HCT116 (cell line): ENCODE measurements at regions not wholly inside any gene's neighbourhood (a gene's known extent, or its start where the extent isn't known, plus 50 kb on each side); places are given as distances from the start of the nearest gene placed in this dataset.
A peak's percentile ranks its signal among the peaks of the same experiment; 100 is the strongest.

ENCODE experiments used
- ATAC-seq: fragments of 200-7000 bp; cut with Tn5 transposase; 2 replicates; pipeline ENCODE4 v1.9.1; 2020; ENCODE audit warnings: mild to moderate bottlenecking, moderate library complexity
- BruUV-seq: library from RNA; stranded (reverse); fragments of 400-500 nt; replicated peaks from 2 replicates; lab custom pipeline; 2021; lab: Mats Ljungman, UMichigan
- CTCF ChIA-PET: fragments of 300-600 bp; sonication (Branson Sonifier 250); formaldehyde crosslinking; loops from one replicate; lab custom pipeline; 2021; ENCODE audit warnings: antibody characterized with exemption; lab: Charles Lee
- POLR2A ChIA-PET: fragments of 300-600, 350-600 bp; sonication (Branson Sonifier 250); formaldehyde crosslinking; loops from one replicate; lab custom pipeline; 2021; ENCODE audit warnings: antibody characterized with exemption; lab: Charles Lee
- RAD21 ChIA-PET, 2 experiments: fragments of 300-600 bp; sonication (Branson Sonifier 250); formaldehyde crosslinking; loops; one replicate each; lab custom pipeline; 2023; ENCODE audit warnings: low total read pairs in 2 of 2; ENCODE audit not compliant: uncharacterized antibody in 2 of 2, unreplicated experiment in 2 of 2, low non-redundant PET in 1 of 2; lab: Charles Lee
- DNase-seq: peaks from one replicate; pipeline ENCODE4 v3.0.0-alpha.2; 2010; ENCODE audit warnings: low read depth, low spot score
- H2AFZ ChIP-seq: fragments of 200-600 bp; shearing (Covaris generic), sonication (generic); 2 replicates; pipeline ENCODE4 v1.6.1; 2017; ENCODE audit warnings: low read depth, mixed run types, mixed read lengths, antibody characterized with exemption, low read length; ENCODE audit not compliant: poor library complexity, severe bottlenecking
- H3K27ac ChIP-seq: 2 replicates; pipeline ENCODE4 v1.5.1; 2012; ENCODE audit warnings: low read depth, low read length
- H3K27me3 ChIP-seq: fragments of 200-600 bp; sonication (generic); 2 replicates; pipeline ENCODE4 v1.6.1; 2016; ENCODE audit warnings: mixed run types, low read length, mixed read lengths; ENCODE audit not compliant: insufficient read depth
- H3K36me3 ChIP-seq, 2 experiments: fragments of 200-500 bp in 1 of 2; fragments of 200-600 bp in 1 of 2; sonication (Bioruptor generic) in 1 of 2; sonication (generic) in 1 of 2; 2 replicates each; pipeline versions ENCODE4 v1.5.1 to v1.6.1; 2014 to 2016; ENCODE audit warnings: low read length in 2 of 2, inconsistent platforms in 1 of 2, mixed read lengths in 1 of 2, mixed run types in 1 of 2; ENCODE audit not compliant: insufficient read depth in 2 of 2, control insufficient read depth in 1 of 2
- H3K4me1 ChIP-seq, 2 experiments: fragments of 200-600 bp in 1 of 2; sonication (generic) in 1 of 2; 2 replicates each; pipeline versions ENCODE4 v1.5.1 to v1.6.1; 2012 to 2017; ENCODE audit warnings: low read length in 2 of 2, inconsistent platforms in 1 of 2, mild to moderate bottlenecking in 1 of 2, mixed read lengths in 1 of 2, mixed run types in 1 of 2, moderate library complexity in 1 of 2; ENCODE audit not compliant: insufficient read depth in 2 of 2, control insufficient read depth in 1 of 2
- H3K4me2 ChIP-seq: fragments of 200-600 bp; sonication (generic); 2 replicates; pipeline ENCODE4 v1.6.1; 2017; ENCODE audit warnings: mixed run types, low read length, mixed read lengths
- H3K4me3 ChIP-seq, 2 experiments: fragments of 200-600 bp in 1 of 2; sonication (generic) in 1 of 2; replicated peaks in 1 of 2; 2 replicates each; pipeline ENCODE4 v1.5.1; 2011 to 2016; ENCODE audit warnings: low read length in 2 of 2, control low read depth in 1 of 2, low read depth in 1 of 2, mild to moderate bottlenecking in 1 of 2, mixed read lengths in 1 of 2, mixed run types in 1 of 2
- H3K79me2 ChIP-seq: fragments of 200-600 bp; sonication (generic); 2 replicates; pipeline ENCODE4 v1.6.1; 2017; ENCODE audit warnings: mild to moderate bottlenecking, mixed run types, low read length, moderate library complexity, mixed read lengths; ENCODE audit not compliant: insufficient read depth
- H3K9ac ChIP-seq: fragments of 200-600 bp; sonication (generic); 2 replicates; pipeline ENCODE4 v1.6.1; 2016; ENCODE audit warnings: low read length, mixed read lengths
- H3K9me2 ChIP-seq: fragments of 200-600 bp; sonication (generic), shearing (Covaris generic); 2 replicates; pipeline ENCODE4 v1.6.1; 2017; ENCODE audit warnings: mixed run types, mild to moderate bottlenecking, moderate library complexity; ENCODE audit not compliant: insufficient read depth
- H3K9me3 ChIP-seq, 2 experiments: fragments of 200-500 bp in 1 of 2; fragments of 200-600 bp in 1 of 2; sonication (Bioruptor generic) in 1 of 2; sonication (generic) in 1 of 2; 2 replicates each; pipeline ENCODE4 v1.6.1; 2014 to 2017; ENCODE audit warnings: low read length in 2 of 2, mixed read lengths in 2 of 2, inconsistent platforms in 1 of 2, low read depth in 1 of 2, mild to moderate bottlenecking in 1 of 2, mixed run types in 1 of 2, moderate library complexity in 1 of 2; ENCODE audit not compliant: control insufficient read depth in 1 of 2, insufficient read depth in 1 of 2
- H4K20me1 ChIP-seq: fragments of 200-600 bp; sonication (generic), shearing (Covaris generic); 2 replicates; pipeline ENCODE4 v1.6.1; 2017; ENCODE audit warnings: mixed run types, mild to moderate bottlenecking, moderate library complexity; ENCODE audit not compliant: insufficient read depth
- ATF3 ChIP-seq: IDR thresholded peaks from 2 replicates; pipeline ENCODE4 v1.6.1; 2012
- CBX3 ChIP-seq: IDR thresholded peaks from 2 replicates; pipeline ENCODE4 v1.6.1; 2012; ENCODE audit warnings: low read depth
- CTCF ChIP-seq, 3 experiments: fragments of 200-600 bp in 1 of 3; sonication (generic) in 1 of 3; IDR thresholded peaks in 2 of 3; conservative IDR thresholded peaks in 1 of 3; 2 replicates each; pipeline ENCODE4 v1.5.1; 2012 to 2017; ENCODE audit warnings: low read depth in 2 of 3, low read length in 2 of 3, antibody characterized with exemption in 1 of 3, borderline replicate concordance in 1 of 3, control low read depth in 1 of 3, mild to moderate bottlenecking in 1 of 3, mixed read lengths in 1 of 3, mixed run types in 1 of 3, moderate library complexity in 1 of 3; ENCODE audit not compliant: insufficient read depth in 1 of 3
- EGR1 ChIP-seq: IDR thresholded peaks from 2 replicates; pipeline ENCODE4 v1.6.1; 2012; ENCODE audit warnings: low read depth
- ELF1 ChIP-seq: IDR thresholded peaks from 2 replicates; pipeline ENCODE4 v1.6.1; 2012; ENCODE audit warnings: low read depth, borderline replicate concordance
- EZH2 ChIP-seq: fragments of 200-600 bp; sonication (generic); IDR thresholded peaks from 2 replicates; pipeline ENCODE4 v1.6.1; 2017; ENCODE audit warnings: antibody characterized with exemption, mixed run types
- JUND ChIP-seq: IDR thresholded peaks from 2 replicates; pipeline ENCODE4 v1.6.1; 2012
- MAX ChIP-seq: IDR thresholded peaks from 2 replicates; pipeline ENCODE4 v1.6.1; 2012
- POLR2A ChIP-seq: IDR thresholded peaks from 2 replicates; pipeline ENCODE4 v1.7.0; 2011; ENCODE audit warnings: borderline replicate concordance; ENCODE audit not compliant: insufficient read depth, insufficient read length; ENCODE audit errors: extremely low read depth
- POLR2AphosphoS5 ChIP-seq: IDR thresholded peaks from 2 replicates; pipeline ENCODE4 v1.6.1; 2011; ENCODE audit warnings: mild to moderate bottlenecking, low read depth, low read length, moderate library complexity
- REST ChIP-seq: IDR thresholded peaks from 2 replicates; pipeline ENCODE4 v1.6.1; 2012; ENCODE audit warnings: low read depth
- SIN3A ChIP-seq: IDR thresholded peaks from 2 replicates; pipeline ENCODE4 v1.6.1; 2012; ENCODE audit warnings: low read depth
- SP1 ChIP-seq: IDR thresholded peaks from 2 replicates; pipeline ENCODE4 v1.6.1; 2012; ENCODE audit warnings: low read depth
- SRF ChIP-seq: IDR thresholded peaks from 2 replicates; pipeline ENCODE4 v1.6.1; 2012; ENCODE audit warnings: low read depth
- TCF7L2 ChIP-seq: IDR thresholded peaks from 2 replicates; pipeline ENCODE4 v1.7.0; 2011; ENCODE audit warnings: borderline replicate concordance, inconsistent platforms; ENCODE audit not compliant: insufficient read depth, insufficient read length; ENCODE audit errors: extremely low read depth
- YY1 ChIP-seq: IDR thresholded peaks from 2 replicates; pipeline ENCODE4 v1.6.1; 2011; ENCODE audit warnings: low read length, low read depth, moderate library complexity, mild to moderate bottlenecking; ENCODE audit not compliant: insufficient replicate concordance; ENCODE audit errors: extremely low read depth
- ZBTB33 ChIP-seq: IDR thresholded peaks from 2 replicates; pipeline ENCODE4 v1.6.1; 2011; ENCODE audit warnings: mild to moderate bottlenecking, low read length, moderate library complexity; ENCODE audit not compliant: insufficient replicate concordance; ENCODE audit errors: extremely low read depth
- ZFX ChIP-seq: fragments of 450-650 bp; IDR thresholded peaks from 2 replicates; pipeline ENCODE4 v1.6.1; 2017
- ZNF274 ChIP-seq: fragments of 200-500 bp; sonication (Bioruptor generic); IDR thresholded peaks from 2 replicates; pipeline ENCODE4 v1.6.1; 2014; ENCODE audit warnings: mild to moderate bottlenecking, low read depth, low read length, inconsistent platforms
- intact Hi-C: fragments of 100-400 bp; cut with micrococcal nuclease; formaldehyde crosslinking; loops from 2 replicates; pipeline ENCODE4 v1.10.0; 2022

GRCh38 chr5:92208265-92208664, 825.1 kb upstream of the ARRDC3 start:
- no peak for DNase-seq
- intact Hi-C loops = no loop called here

More at GRCh38 chr5:92208265-92208664, 825.1 kb upstream of the ARRDC3 start:
- Histone ChIP-seq H3K9ac (no peak overlapping the region), H4K20me1 (no peaks in the 10 kb centered on the region), H3K27me3 (no peaks in the 10 kb centered on the region), H2AFZ (peak overlapping the region; percentile 20), H3K4me1 (no peaks in the 10 kb centered on the region), H3K4me3 (no peak overlapping the region), H3K36me3 (no peaks in the 10 kb centered on the region), H3K4me2 (no peak overlapping the region), H3K9me2 (0 out of 2 replicates have a peak, but pooled peaks cover 2% of the 10 kb centered on the region), H3K79me2 (no peaks in the 10 kb centered on the region), H3K9me3 (no peaks in the 10 kb centered on the region), H3K27ac (no peak overlapping the region)
- ATAC-seq = no peak
- ChIA-PET CTCF (no interaction called here), RAD21 (no interaction called here), POLR2A (no interaction called here)
- TF ChIP-seq REST = no peak
- no peak for TF ChIP-seq ELF1
- TF ChIP-seq CBX3 = no peak
- TF ChIP-seq CTCF (IDR thresholded peaks at IDR 0.05 in 2 of 3, conservative IDR thresholded peaks at IDR 0.05 in 1 of 3; ENCODE audit: borderline replicate concordance in 1 of 3, insufficient read depth in 1 of 3, low read depth in 2 of 3, low read length in 2 of 3) = no peak
- no peak for TF ChIP-seq EGR1
- TF ChIP-seq ZNF274 = no peak
- TF ChIP-seq SIN3A = no peak
- TF ChIP-seq EZH2 = no peak
- TF ChIP-seq YY1 = no peak
- TF ChIP-seq JUND = no peak
- TF ChIP-seq POLR2A = no peak
- no peak for TF ChIP-seq SRF
- TF ChIP-seq MAX = no peak
- TF ChIP-seq ZBTB33 = no peak
- TF ChIP-seq ZFX = no peak
- TF ChIP-seq POLR2AphosphoS5 = no peak
- TF ChIP-seq TCF7L2 = no peak
- TF ChIP-seq ATF3 = no peak
- no peak for TF ChIP-seq SP1
- BruUV-seq = no TSS peak
